CD4-positive, alpha-beta T cell treated with Interleukin-4 for 1 hour (primary cell): ENCODE measurements at regions not wholly inside any gene's neighbourhood (a gene's known extent, or its start where the extent isn't known, plus 50 kb on each side); places are given as distances from the start of the nearest gene placed in this dataset.

Experiments
- DNase-seq, 2 donors: peaks; one replicate each; pipeline ENCODE4 v3.0.0-alpha.2; 2020 to 2022

- DNase-seq: no peak
Observed at GRCh38 chr17:33404070-33404819, 111.2 kb upstream of the ASIC2 start.

- DNase-seq: no peak
Observed at GRCh38 chr17:33416131-33416530, 123.0 kb upstream of the ASIC2 start.

- DNase-seq: no peak
Observed at GRCh38 chr17:33421933-33422332, 128.8 kb upstream of the ASIC2 start.

- no peak for DNase-seq
Observed at GRCh38 chr17:33433581-33433980, 140.5 kb upstream of the ASIC2 start.

- no peak for DNase-seq
Observed at GRCh38 chr17:33434841-33435240, 141.7 kb upstream of the ASIC2 start.

- DNase-seq: no peak
Observed at GRCh38 chr17:33435721-33436301, 142.7 kb upstream of the ASIC2 start.

GRCh38 chr17:33436321-33436720 is 143.2 kb upstream of the ASIC2 start:
- no peak for DNase-seq

- no peak for DNase-seq
Observed at GRCh38 chr17:33438139-33438538, 145.0 kb upstream of the ASIC2 start.

GRCh38 chr17:33438578-33438977 is 145.5 kb upstream of the ASIC2 start:
- DNase-seq: no peak

GRCh38 chr17:33442320-33442719 is 149.2 kb upstream of the ASIC2 start:
- no peak for DNase-seq

- no peak for DNase-seq
Observed at GRCh38 chr17:33444731-33445130, 151.6 kb upstream of the ASIC2 start.

GRCh38 chr17:33447090-33447489 is 154.0 kb upstream of the ASIC2 start:
- no peak for DNase-seq

- DNase-seq: no peak
Observed at GRCh38 chr17:33451221-33451620, 158.1 kb upstream of the ASIC2 start.

- DNase-seq: no peak
Observed at GRCh38 chr17:33457477-33457876, 164.4 kb upstream of the ASIC2 start.

GRCh38 chr17:33459078-33459940 is 166.2 kb upstream of the ASIC2 start:
- DNase-seq: no peak

GRCh38 chr17:33460781-33461450 is 167.8 kb upstream of the ASIC2 start:
- no peak for DNase-seq

GRCh38 chr17:33463887-33464286 is 170.8 kb upstream of the ASIC2 start:
- no peak for DNase-seq

GRCh38 chr17:33464669-33465280 is 171.7 kb upstream of the ASIC2 start:
- no peak for DNase-seq

- no peak for DNase-seq
Observed at GRCh38 chr17:33469421-33469820, 176.3 kb upstream of the ASIC2 start.

- no peak for DNase-seq
Observed at GRCh38 chr17:33469911-33470310, 176.8 kb upstream of the ASIC2 start.

GRCh38 chr17:33473061-33473460 is 180.0 kb upstream of the ASIC2 start:
- DNase-seq: no peak

GRCh38 chr17:33474789-33475188 is 181.7 kb upstream of the ASIC2 start:
- DNase-seq: no peak

- no peak for DNase-seq
Observed at GRCh38 chr17:33475594-33475993, 182.5 kb upstream of the ASIC2 start.
